HL-60 (cell line): ENCODE measurements at regions not wholly inside any gene's neighbourhood (a gene's known extent, or its start where the extent isn't known, plus 50 kb on each side); places are given as distances from the start of the nearest gene placed in this dataset.

Experiments
- DNase-seq, 2 experiments: peaks; one replicate each; pipeline ENCODE4 v3.0.0-alpha.2; 2010 to 2020; ENCODE audit warnings: low read depth in 1 of 2, low spot score in 1 of 2
- H3K27ac ChIP-seq: fragments of 250-450 bp; sonication (Bioruptor Pico); replicated peaks from 2 replicates; pipeline ENCODE4 v1.5.1; 2020; ENCODE audit warnings: mild to moderate bottlenecking, moderate library complexity
- H3K27me3 ChIP-seq: fragments of 250-450 bp; sonication (Bioruptor Pico); 2 replicates; pipeline ENCODE4 v1.5.1; 2021; ENCODE audit warnings: mild to moderate bottlenecking, moderate library complexity; ENCODE audit not compliant: insufficient read depth, poor library complexity, severe bottlenecking
- H3K4me3 ChIP-seq: replicated peaks from 2 replicates; pipeline ENCODE4 v1.5.1; 2011; ENCODE audit warnings: mild to moderate bottlenecking, control low read depth, low read length; ENCODE audit not compliant: insufficient read depth
- GABPA ChIP-seq: IDR thresholded peaks from 2 replicates; pipeline ENCODE4 v1.6.1; 2012; ENCODE audit warnings: low read depth
- POLR2AphosphoS5 ChIP-seq: IDR thresholded peaks from 2 replicates; pipeline ENCODE4 v1.6.1; 2012; ENCODE audit warnings: low read depth
- SPI1 ChIP-seq: IDR thresholded peaks from 2 replicates; pipeline ENCODE4 v1.6.1; 2012; ENCODE audit warnings: low read depth, mild to moderate bottlenecking, borderline replicate concordance
- TF ChIP-seq, protein P1 (sequence below): IDR thresholded peaks from one replicate; pipeline ENCODE4 v1.5.1; 2011; ENCODE audit warnings: low read length, control low read depth, inconsistent platforms; ENCODE audit not compliant: insufficient read depth
- TF ChIP-seq, protein P2 (sequence below): IDR thresholded peaks from 2 replicates; pipeline ENCODE4 v1.6.1; 2012; ENCODE audit warnings: low read depth; ENCODE audit not compliant: insufficient replicate concordance

DNA sequence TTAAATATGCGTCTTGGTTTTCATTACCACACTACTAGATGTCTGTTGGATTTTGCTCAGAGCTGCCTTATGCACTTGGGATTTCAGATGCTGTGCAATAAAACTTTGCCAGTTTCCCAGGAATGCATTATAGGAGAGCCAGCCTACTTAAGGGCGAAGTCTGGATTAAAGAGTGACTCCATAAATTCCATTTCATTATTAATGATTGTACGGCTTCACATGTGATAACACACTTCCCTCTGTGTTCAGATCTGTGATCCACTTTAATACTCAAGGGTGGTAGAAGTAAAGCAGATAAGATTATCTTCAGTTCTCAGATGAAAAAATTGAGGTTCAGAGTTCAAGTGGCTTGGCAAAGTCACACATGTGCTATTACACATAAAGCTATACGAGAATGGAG lies 110.2 kb downstream of the C11orf91 start:
- H3K27me3 ChIP-seq = peaks cover 2% of the 10 kb centered on the region
- no peak for DNase-seq
- H3K27ac ChIP-seq = no peak overlapping the region
- no peak overlapping the region for H3K4me3 ChIP-seq
- no peak for TF ChIP-seq POLR2AphosphoS5
- no peak for TF ChIP-seq GABPA
- no peak for TF ChIP-seq SPI1
- TF ChIP-seq, protein P1, sequence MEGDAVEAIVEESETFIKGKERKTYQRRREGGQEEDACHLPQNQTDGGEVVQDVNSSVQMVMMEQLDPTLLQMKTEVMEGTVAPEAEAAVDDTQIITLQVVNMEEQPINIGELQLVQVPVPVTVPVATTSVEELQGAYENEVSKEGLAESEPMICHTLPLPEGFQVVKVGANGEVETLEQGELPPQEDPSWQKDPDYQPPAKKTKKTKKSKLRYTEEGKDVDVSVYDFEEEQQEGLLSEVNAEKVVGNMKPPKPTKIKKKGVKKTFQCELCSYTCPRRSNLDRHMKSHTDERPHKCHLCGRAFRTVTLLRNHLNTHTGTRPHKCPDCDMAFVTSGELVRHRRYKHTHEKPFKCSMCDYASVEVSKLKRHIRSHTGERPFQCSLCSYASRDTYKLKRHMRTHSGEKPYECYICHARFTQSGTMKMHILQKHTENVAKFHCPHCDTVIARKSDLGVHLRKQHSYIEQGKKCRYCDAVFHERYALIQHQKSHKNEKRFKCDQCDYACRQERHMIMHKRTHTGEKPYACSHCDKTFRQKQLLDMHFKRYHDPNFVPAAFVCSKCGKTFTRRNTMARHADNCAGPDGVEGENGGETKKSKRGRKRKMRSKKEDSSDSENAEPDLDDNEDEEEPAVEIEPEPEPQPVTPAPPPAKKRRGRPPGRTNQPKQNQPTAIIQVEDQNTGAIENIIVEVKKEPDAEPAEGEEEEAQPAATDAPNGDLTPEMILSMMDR = no peak
- TF ChIP-seq, protein P2, sequence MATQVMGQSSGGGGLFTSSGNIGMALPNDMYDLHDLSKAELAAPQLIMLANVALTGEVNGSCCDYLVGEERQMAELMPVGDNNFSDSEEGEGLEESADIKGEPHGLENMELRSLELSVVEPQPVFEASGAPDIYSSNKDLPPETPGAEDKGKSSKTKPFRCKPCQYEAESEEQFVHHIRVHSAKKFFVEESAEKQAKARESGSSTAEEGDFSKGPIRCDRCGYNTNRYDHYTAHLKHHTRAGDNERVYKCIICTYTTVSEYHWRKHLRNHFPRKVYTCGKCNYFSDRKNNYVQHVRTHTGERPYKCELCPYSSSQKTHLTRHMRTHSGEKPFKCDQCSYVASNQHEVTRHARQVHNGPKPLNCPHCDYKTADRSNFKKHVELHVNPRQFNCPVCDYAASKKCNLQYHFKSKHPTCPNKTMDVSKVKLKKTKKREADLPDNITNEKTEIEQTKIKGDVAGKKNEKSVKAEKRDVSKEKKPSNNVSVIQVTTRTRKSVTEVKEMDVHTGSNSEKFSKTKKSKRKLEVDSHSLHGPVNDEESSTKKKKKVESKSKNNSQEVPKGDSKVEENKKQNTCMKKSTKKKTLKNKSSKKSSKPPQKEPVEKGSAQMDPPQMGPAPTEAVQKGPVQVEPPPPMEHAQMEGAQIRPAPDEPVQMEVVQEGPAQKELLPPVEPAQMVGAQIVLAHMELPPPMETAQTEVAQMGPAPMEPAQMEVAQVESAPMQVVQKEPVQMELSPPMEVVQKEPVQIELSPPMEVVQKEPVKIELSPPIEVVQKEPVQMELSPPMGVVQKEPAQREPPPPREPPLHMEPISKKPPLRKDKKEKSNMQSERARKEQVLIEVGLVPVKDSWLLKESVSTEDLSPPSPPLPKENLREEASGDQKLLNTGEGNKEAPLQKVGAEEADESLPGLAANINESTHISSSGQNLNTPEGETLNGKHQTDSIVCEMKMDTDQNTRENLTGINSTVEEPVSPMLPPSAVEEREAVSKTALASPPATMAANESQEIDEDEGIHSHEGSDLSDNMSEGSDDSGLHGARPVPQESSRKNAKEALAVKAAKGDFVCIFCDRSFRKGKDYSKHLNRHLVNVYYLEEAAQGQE = no peak

DNA sequence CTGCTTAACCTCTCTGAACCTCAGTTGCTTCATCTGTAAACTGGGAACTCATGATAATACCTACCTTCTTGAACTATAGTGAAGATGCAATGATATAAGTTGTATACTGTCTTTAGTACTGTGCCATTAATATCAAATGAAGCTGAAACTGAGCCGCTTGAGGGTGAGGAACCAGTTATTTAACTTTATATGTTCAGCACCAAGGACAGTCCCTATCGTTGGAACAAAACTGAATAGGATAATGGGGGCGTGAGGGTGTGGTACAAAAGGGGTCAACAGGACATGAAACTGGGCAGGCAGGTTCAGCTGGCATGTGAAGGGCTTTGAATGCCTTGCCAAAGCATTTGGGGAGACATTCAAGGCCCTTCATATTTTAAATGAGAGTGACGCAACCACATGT lies 112.6 kb downstream of the C11orf91 start:
- no peak for DNase-seq
- H3K27ac ChIP-seq = no peak overlapping the region
- TF ChIP-seq, protein P2 = peak; percentile 90
- no peak for TF ChIP-seq POLR2AphosphoS5
- H3K27me3 ChIP-seq = no peaks in the 10 kb centered on the region
- no peak overlapping the region for H3K4me3 ChIP-seq

DNA sequence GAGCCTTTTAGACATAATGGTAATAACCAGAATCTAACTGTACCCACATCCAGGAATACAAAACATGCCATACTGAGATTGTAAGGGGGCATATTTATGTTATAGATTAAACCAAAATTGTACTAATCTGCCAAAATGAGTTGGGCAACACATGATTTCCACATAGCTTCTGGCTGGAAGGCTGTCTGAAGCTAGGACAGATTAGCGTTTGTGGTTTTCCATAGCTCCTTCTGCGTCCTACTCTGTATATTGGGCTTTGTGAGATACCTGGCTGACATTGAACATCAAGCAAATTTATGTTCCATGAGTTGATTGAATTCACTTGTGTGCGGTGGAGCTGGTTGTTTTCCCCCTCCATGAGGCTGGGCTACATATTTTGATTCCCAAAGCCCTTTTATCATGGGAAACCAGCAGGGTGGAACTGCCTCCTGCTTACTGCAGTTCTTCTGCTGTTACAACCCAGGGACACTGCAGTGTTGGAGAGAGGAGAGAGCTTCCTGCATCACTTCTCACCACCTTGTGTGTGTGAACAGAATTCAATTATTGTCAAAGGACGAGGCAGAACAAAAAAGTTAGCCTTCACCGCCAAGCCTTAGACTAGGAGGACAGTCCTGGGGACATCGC lies 114.9 kb downstream of the C11orf91 start:
- DNase-seq = no peak
- Histone ChIP-seq H3K4me3 (no peak overlapping the region), H3K27me3 (no peaks in the 10 kb centered on the region), H3K27ac (no peak overlapping the region)
- TF ChIP-seq, protein P2 = no peak
- TF ChIP-seq GABPA = no peak
- TF ChIP-seq, protein P1 = no peak
- no peak for TF ChIP-seq SPI1
- no peak for TF ChIP-seq POLR2AphosphoS5
